ENCODE measurements at regions not wholly inside any gene's neighbourhood (a gene's known extent, or its start where the extent isn't known, plus 50 kb on each side); places are given as distances from the start of the nearest gene placed in this dataset.
"Not testable (repeated sequence)": the region's sequence is repeated elsewhere in the genome, so short reads cannot be mapped to it uniquely, and the experiment has no call there.

- no peak for DNase-seq
Observed at GRCh38 chr9:106060885-106061284, 366.5 kb downstream of the TMEM38B start.

- DNase-seq: no peak
Observed at GRCh38 chr9:106062250-106062649, 367.9 kb downstream of the TMEM38B start.

- no peak for DNase-seq
Observed at GRCh38 chr9:106065136-106065535, 370.8 kb downstream of the TMEM38B start.

- DNase-seq: no peak
Observed at GRCh38 chr9:106065579-106066214, 371.4 kb downstream of the TMEM38B start.

GRCh38 chr9:106066940-106067524 lies 372.7 kb downstream of the TMEM38B start:
- DNase-seq: no peak

- DNase-seq: no peak
Observed at GRCh38 chr9:106069241-106069640, 374.9 kb downstream of the TMEM38B start.

GRCh38 chr9:106072421-106072820 lies 378.1 kb downstream of the TMEM38B start:
- no peak for DNase-seq

GRCh38 chr9:106074006-106074405 lies 379.7 kb downstream of the TMEM38B start:
- DNase-seq: no peak

- no peak for DNase-seq
Observed at GRCh38 chr9:106075236-106075959, 381.1 kb downstream of the TMEM38B start.

- DNase-seq: no peak
Observed at GRCh38 chr9:106075960-106076327, 381.6 kb downstream of the TMEM38B start.

GRCh38 chr9:106076711-106077110 lies 382.4 kb downstream of the TMEM38B start:
- DNase-seq: no peak

- no peak for DNase-seq
Observed at GRCh38 chr9:106077731-106078130, 383.4 kb downstream of the TMEM38B start.

GRCh38 chr9:106082621-106083020 lies 388.3 kb downstream of the TMEM38B start:
- no peak for DNase-seq

- DNase-seq: no peak
Observed at GRCh38 chr9:106084702-106085101, 390.4 kb downstream of the TMEM38B start.

- no peak for DNase-seq
Observed at GRCh38 chr9:106085479-106085878, 391.1 kb downstream of the TMEM38B start.

GRCh38 chr9:106092083-106092482 lies 397.7 kb downstream of the TMEM38B start:
- no peak for DNase-seq

GRCh38 chr9:106102821-106103220 lies 408.5 kb downstream of the TMEM38B start:
- DNase-seq: no peak

- DNase-seq: no peak
Observed at GRCh38 chr9:106104887-106105286, 410.5 kb downstream of the TMEM38B start.

- DNase-seq: no peak
Observed at GRCh38 chr9:106106396-106106795, 412.1 kb downstream of the TMEM38B start.

GRCh38 chr9:106107716-106108115 lies 413.4 kb downstream of the TMEM38B start:
- no peak for DNase-seq

- DNase-seq: not testable (repeated sequence)
Observed at GRCh38 chr9:106109706-106110105, 415.4 kb downstream of the TMEM38B start.

GRCh38 chr9:106110483-106110882 lies 416.1 kb downstream of the TMEM38B start:
- no peak for DNase-seq

- no peak for DNase-seq
Observed at GRCh38 chr9:106111039-106111730, 416.8 kb downstream of the TMEM38B start.

GRCh38 chr9:106112935-106113334 lies 418.6 kb downstream of the TMEM38B start:
- DNase-seq: no peak

Measured in inflammatory macrophage treated with lipopolysaccharide for 1 hour (primary cell).